ENCODE measurements at regions not wholly inside any gene's neighbourhood (a gene's known extent, or its start where the extent isn't known, plus 50 kb on each side); places are given as distances from the start of the nearest gene placed in this dataset.

GRCh38 chr5:97297063-97297703 is 114.1 kb upstream of the RIOK2 start:
- TF ChIP-seq POLR2AphosphoS5 (IDR thresholded peaks at IDR 0.05; ENCODE audit: low read depth, low read length) (no peak), SIN3A (IDR thresholded peaks at IDR 0.05; ENCODE audit: borderline replicate concordance, insufficient read depth, low read length) (no peak), FOXP2 (optimal IDR thresholded peaks at IDR 0.05; ENCODE audit: borderline replicate concordance, extremely low read depth, extremely low read length, insufficient read depth) (no peak), TAF1 (IDR thresholded peaks at IDR 0.05; ENCODE audit: borderline replicate concordance, insufficient read depth, low read length) (no peak)
- TF ChIP-seq, protein P1, sequence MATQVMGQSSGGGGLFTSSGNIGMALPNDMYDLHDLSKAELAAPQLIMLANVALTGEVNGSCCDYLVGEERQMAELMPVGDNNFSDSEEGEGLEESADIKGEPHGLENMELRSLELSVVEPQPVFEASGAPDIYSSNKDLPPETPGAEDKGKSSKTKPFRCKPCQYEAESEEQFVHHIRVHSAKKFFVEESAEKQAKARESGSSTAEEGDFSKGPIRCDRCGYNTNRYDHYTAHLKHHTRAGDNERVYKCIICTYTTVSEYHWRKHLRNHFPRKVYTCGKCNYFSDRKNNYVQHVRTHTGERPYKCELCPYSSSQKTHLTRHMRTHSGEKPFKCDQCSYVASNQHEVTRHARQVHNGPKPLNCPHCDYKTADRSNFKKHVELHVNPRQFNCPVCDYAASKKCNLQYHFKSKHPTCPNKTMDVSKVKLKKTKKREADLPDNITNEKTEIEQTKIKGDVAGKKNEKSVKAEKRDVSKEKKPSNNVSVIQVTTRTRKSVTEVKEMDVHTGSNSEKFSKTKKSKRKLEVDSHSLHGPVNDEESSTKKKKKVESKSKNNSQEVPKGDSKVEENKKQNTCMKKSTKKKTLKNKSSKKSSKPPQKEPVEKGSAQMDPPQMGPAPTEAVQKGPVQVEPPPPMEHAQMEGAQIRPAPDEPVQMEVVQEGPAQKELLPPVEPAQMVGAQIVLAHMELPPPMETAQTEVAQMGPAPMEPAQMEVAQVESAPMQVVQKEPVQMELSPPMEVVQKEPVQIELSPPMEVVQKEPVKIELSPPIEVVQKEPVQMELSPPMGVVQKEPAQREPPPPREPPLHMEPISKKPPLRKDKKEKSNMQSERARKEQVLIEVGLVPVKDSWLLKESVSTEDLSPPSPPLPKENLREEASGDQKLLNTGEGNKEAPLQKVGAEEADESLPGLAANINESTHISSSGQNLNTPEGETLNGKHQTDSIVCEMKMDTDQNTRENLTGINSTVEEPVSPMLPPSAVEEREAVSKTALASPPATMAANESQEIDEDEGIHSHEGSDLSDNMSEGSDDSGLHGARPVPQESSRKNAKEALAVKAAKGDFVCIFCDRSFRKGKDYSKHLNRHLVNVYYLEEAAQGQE (IDR thresholded peaks at IDR 0.05; ENCODE audit: insufficient read depth in 1 of 2, low read depth in 2 of 2, low read length in 2 of 2), result no peak

DNA sequence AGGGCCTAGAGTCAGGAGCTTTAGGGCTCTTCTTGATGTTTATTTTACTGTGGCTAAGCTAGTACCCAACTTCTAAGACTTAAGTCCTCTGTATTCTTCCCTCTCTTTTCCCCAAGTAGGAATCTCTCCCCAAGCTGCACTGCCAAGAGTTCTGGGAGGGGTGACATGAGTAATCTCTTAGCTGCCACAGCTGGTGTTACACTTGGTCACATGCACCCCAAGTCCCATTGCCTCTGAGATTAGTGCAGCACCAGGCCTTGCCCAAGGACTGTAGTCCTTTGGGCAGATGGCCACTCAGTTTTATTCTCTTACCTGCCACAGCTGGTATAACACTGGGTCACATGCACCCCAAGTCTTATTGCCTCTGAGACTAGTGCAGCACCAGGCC is 114.7 kb upstream of the RIOK2 start:
- TF ChIP-seq, protein P1 (IDR thresholded peaks at IDR 0.05; ENCODE audit: insufficient read depth in 1 of 2, low read depth in 2 of 2, low read length in 2 of 2), result no peak
- no peak for TF ChIP-seq SIN3A (IDR thresholded peaks at IDR 0.05; ENCODE audit: borderline replicate concordance, insufficient read depth, low read length)
- TF ChIP-seq POLR2AphosphoS5 (IDR thresholded peaks at IDR 0.05; ENCODE audit: low read depth, low read length), result no peak
- no peak for TF ChIP-seq TAF1 (IDR thresholded peaks at IDR 0.05; ENCODE audit: borderline replicate concordance, insufficient read depth, low read length)
- no peak for TF ChIP-seq FOXP2 (optimal IDR thresholded peaks at IDR 0.05; ENCODE audit: borderline replicate concordance, extremely low read depth, extremely low read length, insufficient read depth)

- no peak for TF ChIP-seq FOXP2 (optimal IDR thresholded peaks at IDR 0.05; ENCODE audit: borderline replicate concordance, extremely low read depth, extremely low read length, insufficient read depth)
- TF ChIP-seq POLR2AphosphoS5 (IDR thresholded peaks at IDR 0.05; ENCODE audit: low read depth, low read length), result no peak
- no peak for TF ChIP-seq TAF1 (IDR thresholded peaks at IDR 0.05; ENCODE audit: borderline replicate concordance, insufficient read depth, low read length)
- TF ChIP-seq, protein P1 (IDR thresholded peaks at IDR 0.05; ENCODE audit: insufficient read depth in 1 of 2, low read depth in 2 of 2, low read length in 2 of 2), result no peak
- no peak for TF ChIP-seq SIN3A (IDR thresholded peaks at IDR 0.05; ENCODE audit: borderline replicate concordance, insufficient read depth, low read length)
Measured at GRCh38 chr5:97338729-97339128, 155.7 kb upstream of the RIOK2 start.

GRCh38 chr5:97355775-97356174 is 172.7 kb upstream of the RIOK2 start:
- TF ChIP-seq POLR2AphosphoS5 (IDR thresholded peaks at IDR 0.05; ENCODE audit: low read depth, low read length) (no peak), FOXP2 (optimal IDR thresholded peaks at IDR 0.05; ENCODE audit: borderline replicate concordance, extremely low read depth, extremely low read length, insufficient read depth) (no peak), TAF1 (IDR thresholded peaks at IDR 0.05; ENCODE audit: borderline replicate concordance, insufficient read depth, low read length) (no peak), SIN3A (IDR thresholded peaks at IDR 0.05; ENCODE audit: borderline replicate concordance, insufficient read depth, low read length) (no peak)
- TF ChIP-seq, protein P1 (IDR thresholded peaks at IDR 0.05; ENCODE audit: insufficient read depth in 1 of 2, low read depth in 2 of 2, low read length in 2 of 2), result no peak
